ENCODE measurements at regions not wholly inside any gene's neighbourhood (a gene's known extent, or its start where the extent isn't known, plus 50 kb on each side); places are given as distances from the start of the nearest gene placed in this dataset.

DNA sequence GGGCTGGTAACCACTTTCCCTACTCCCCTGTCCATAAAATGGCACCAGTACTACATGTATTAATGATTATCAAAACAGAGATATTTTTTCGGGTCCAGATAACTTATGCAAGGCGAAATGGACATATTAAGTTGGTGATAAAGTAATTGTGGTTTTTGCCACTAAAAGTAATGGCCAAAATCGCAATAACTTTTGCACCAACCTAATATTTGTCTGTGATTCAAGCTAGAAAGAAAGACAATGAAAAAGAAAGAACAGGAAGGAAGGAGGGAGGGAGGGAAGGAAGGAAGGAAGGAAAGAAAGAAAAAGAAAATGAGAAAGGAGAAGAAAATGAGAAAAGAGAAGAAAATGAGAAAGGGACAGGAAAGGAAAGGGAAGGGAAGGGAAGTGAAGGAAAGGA is 922.9 kb downstream of the TBC1D32 start:
- no peaks in the 10 kb centered on the region for H4K20me1 ChIP-seq (replicated peaks; ENCODE audit: control insufficient read depth, insufficient read depth, low read length)
- no peak overlapping the region for H3K9ac ChIP-seq (ENCODE audit: insufficient read depth in 1 of 2, low read depth in 2 of 2, low read length in 2 of 2)
- H3K9me3 ChIP-seq (replicated peaks; ENCODE audit: control insufficient read depth, insufficient read depth, low read depth, low read length) = 0 out of 2 replicates have a peak, but pooled peaks cover 3% of the 10 kb centered on the region
- ATAC-seq (no peak), DNase-seq (ENCODE audit: extremely low read depth in 1 of 4, low spot score in 3 of 4) (no peak), FAIRE-seq (no peak)
- WGBS (ENCODE audit: insufficient coverage, low coverage, missing lambda C conversion rate) = 0% methylated on average over 3 of the region's 3 CpGs
- no peaks in the 10 kb centered on the region for H3K36me3 ChIP-seq (ENCODE audit: control insufficient read depth, insufficient read depth, low read length)
- in situ Hi-C loops (cut with MboI) = no loop called here
- H3K79me2 ChIP-seq (ENCODE audit: control insufficient read depth, insufficient read depth, low read length) = no peaks in the 10 kb centered on the region
- no peak overlapping the region for H2AFZ ChIP-seq (ENCODE audit: low read depth, low read length)
- no peak overlapping the region for H3K4me2 ChIP-seq (ENCODE audit: insufficient read depth, low read length)
- no peaks in the 10 kb centered on the region for H3K27me3 ChIP-seq (ENCODE audit: control insufficient read depth in 2 of 2, insufficient read depth in 2 of 2, low read length in 2 of 2)
- intact Hi-C loops (cut with micrococcal nuclease) = no loop called here
- CTCF ChIA-PET (ENCODE audit: low intra/inter-chr PET ratio) = no interaction called here
- no peak overlapping the region for H3K27ac ChIP-seq (ENCODE audit: extremely low read depth, low read depth, low read length)
- TF ChIP-seq, protein P1, sequence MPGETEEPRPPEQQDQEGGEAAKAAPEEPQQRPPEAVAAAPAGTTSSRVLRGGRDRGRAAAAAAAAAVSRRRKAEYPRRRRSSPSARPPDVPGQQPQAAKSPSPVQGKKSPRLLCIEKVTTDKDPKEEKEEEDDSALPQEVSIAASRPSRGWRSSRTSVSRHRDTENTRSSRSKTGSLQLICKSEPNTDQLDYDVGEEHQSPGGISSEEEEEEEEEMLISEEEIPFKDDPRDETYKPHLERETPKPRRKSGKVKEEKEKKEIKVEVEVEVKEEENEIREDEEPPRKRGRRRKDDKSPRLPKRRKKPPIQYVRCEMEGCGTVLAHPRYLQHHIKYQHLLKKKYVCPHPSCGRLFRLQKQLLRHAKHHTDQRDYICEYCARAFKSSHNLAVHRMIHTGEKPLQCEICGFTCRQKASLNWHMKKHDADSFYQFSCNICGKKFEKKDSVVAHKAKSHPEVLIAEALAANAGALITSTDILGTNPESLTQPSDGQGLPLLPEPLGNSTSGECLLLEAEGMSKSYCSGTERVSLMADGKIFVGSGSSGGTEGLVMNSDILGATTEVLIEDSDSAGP (CRISPR knock-in tag; IDR thresholded peaks at IDR 0.05) = no peak
- TF ChIP-seq EGR1 (conservative IDR thresholded peaks at IDR 0.05) (no peak), ZNF639 (CRISPR knock-in tag; conservative IDR thresholded peaks at IDR 0.05 in 1 of 2, IDR thresholded peaks at IDR 0.05 in 1 of 2) (no peak), BDP1 (IDR thresholded peaks at IDR 0.05; ENCODE audit: insufficient read depth, insufficient read length) (no peak), BCL6 (CRISPR knock-in tag; IDR thresholded peaks at IDR 0.05) (no peak), DDX20 (tag; IDR thresholded peaks at IDR 0.05; ENCODE audit: low read depth) (no peak), SRF (CRISPR knock-in tag; IDR thresholded peaks at IDR 0.05) (no peak), EP400 (IDR thresholded peaks at IDR 0.05) (no peak), ERF (CRISPR knock-in tag; IDR thresholded peaks at IDR 0.05) (no peak), MAZ (CRISPR knock-in tag; conservative IDR thresholded peaks at IDR 0.05 in 1 of 2, IDR thresholded peaks at IDR 0.05 in 1 of 2) (no peak), BRD9 (IDR thresholded peaks at IDR 0.05; ENCODE audit: low read depth, partially characterized antibody) (no peak), HOMEZ (CRISPR knock-in tag; IDR thresholded peaks at IDR 0.05) (no peak), MBD2 (IDR thresholded peaks at IDR 0.05; ENCODE audit: borderline replicate concordance, low read depth) (no peak), MYBL2 (IDR thresholded peaks at IDR 0.05; ENCODE audit: low read depth) (no peak), MYBL2 (CRISPR knock-in tag; IDR thresholded peaks at IDR 0.05; ENCODE audit: borderline replicate concordance) (no peak), TAF7 (tag; IDR thresholded peaks at IDR 0.05) (no peak), POLR2B (IDR thresholded peaks at IDR 0.05; ENCODE audit: low read depth, partially characterized antibody) (no peak), FOXJ3 (CRISPR knock-in tag; IDR thresholded peaks at IDR 0.05) (no peak)
- H3K9me1 ChIP-seq (ENCODE audit: control insufficient read depth, insufficient read depth, low read length) = no peaks in the 10 kb centered on the region
- no peak overlapping the region for H3K4me3 ChIP-seq
- BruUV-seq (replicated peaks) = no TSS peak
- H3K4me1 ChIP-seq (replicated peaks in 1 of 2; ENCODE audit: control insufficient read depth in 2 of 2, insufficient read depth in 2 of 2, low read length in 2 of 2) = no peaks in the 10 kb centered on the region
- POLR2A ChIA-PET = no interaction called here
